K562 (cell line): ENCODE measurements at regions not wholly inside any gene's neighbourhood (a gene's known extent, or its start where the extent isn't known, plus 50 kb on each side); places are given as distances from the start of the nearest gene placed in this dataset.

Source experiments
- EP300 ChIP-seq: IDR thresholded peaks from 2 replicates; pipeline ENCODE4 v1.6.1; 2012; ENCODE audit warnings: low read length, improper control_type of control experiment
- HDAC8 ChIP-seq: fragments of 450-650 bp; IDR thresholded peaks from 2 replicates; pipeline ENCODE4 v1.6.1; 2016; ENCODE audit warnings: mild to moderate bottlenecking, missing genetic modification characterization, moderate library complexity, missing compliant biosample characterization
- KLF10 ChIP-seq: fragments of 250-450 bp; sonication (Bioruptor Pico); IDR thresholded peaks from 2 replicates; pipeline ENCODE4 v1.6.1; 2021; ENCODE audit warnings: matching md5 sums
- MTF1 ChIP-seq: fragments of 250-450 bp; sonication (Bioruptor Pico); IDR thresholded peaks from 2 replicates; pipeline ENCODE4 v1.9.0; 2021; ENCODE audit warnings: moderate library complexity, mild to moderate bottlenecking, inconsistent platforms, borderline replicate concordance
- NCOA1 ChIP-seq: fragments of 450-650 bp; IDR thresholded peaks from 2 replicates; pipeline ENCODE4 v1.6.1; 2016; ENCODE audit warnings: low read depth
- NFIC ChIP-seq: fragments of 450-650 bp; IDR thresholded peaks from 2 replicates; pipeline ENCODE4 v1.6.1; 2017; ENCODE audit warnings: mild to moderate bottlenecking, inconsistent platforms
- PBX2 ChIP-seq, 2 experiments: IDR thresholded peaks in 1 of 2; conservative IDR thresholded peaks in 1 of 2; 2 replicates each; pipeline ENCODE4 v1.6.1; 2016; ENCODE audit warnings: low read depth in 2 of 2, mild to moderate bottlenecking in 1 of 2, missing compliant biosample characterization in 1 of 2, missing genetic modification characterization in 1 of 2, moderate library complexity in 1 of 2
- POLR3G ChIP-seq: IDR thresholded peaks from 2 replicates; pipeline ENCODE4 v1.6.1; 2011; ENCODE audit not compliant: insufficient read length, insufficient replicate concordance; ENCODE audit errors: extremely low read depth
- RBM25 ChIP-seq: fragments of 200-400 bp; formaldehyde crosslinking; IDR thresholded peaks from 2 replicates; pipeline ENCODE4 v1.6.1; 2018; ENCODE audit warnings: low read length, low read depth, moderate library complexity; ENCODE audit not compliant: severe bottlenecking
- SOX6 ChIP-seq: fragments of 450-650 bp; IDR thresholded peaks from 2 replicates; pipeline ENCODE4 v1.6.1; 2014; ENCODE audit warnings: mild to moderate bottlenecking
- STAT6 ChIP-seq: sonication (generic); formaldehyde crosslinking; IDR thresholded peaks from 2 replicates; pipeline ENCODE4 v1.8.1; 2023; ENCODE audit warnings: mild to moderate bottlenecking, missing genetic modification reagents
- U2AF2 ChIP-seq: fragments of 200-400 bp; formaldehyde crosslinking; optimal IDR thresholded peaks from 2 replicates; pipeline ENCODE3; 2017; ENCODE audit warnings: low read depth, mild to moderate bottlenecking, low read length
- ZNF778 ChIP-seq: fragments of 450-650 bp; formaldehyde crosslinking; IDR thresholded peaks from 2 replicates; pipeline ENCODE4 v1.4.0; 2020; ENCODE audit warnings: mild to moderate bottlenecking, moderate library complexity

DNA sequence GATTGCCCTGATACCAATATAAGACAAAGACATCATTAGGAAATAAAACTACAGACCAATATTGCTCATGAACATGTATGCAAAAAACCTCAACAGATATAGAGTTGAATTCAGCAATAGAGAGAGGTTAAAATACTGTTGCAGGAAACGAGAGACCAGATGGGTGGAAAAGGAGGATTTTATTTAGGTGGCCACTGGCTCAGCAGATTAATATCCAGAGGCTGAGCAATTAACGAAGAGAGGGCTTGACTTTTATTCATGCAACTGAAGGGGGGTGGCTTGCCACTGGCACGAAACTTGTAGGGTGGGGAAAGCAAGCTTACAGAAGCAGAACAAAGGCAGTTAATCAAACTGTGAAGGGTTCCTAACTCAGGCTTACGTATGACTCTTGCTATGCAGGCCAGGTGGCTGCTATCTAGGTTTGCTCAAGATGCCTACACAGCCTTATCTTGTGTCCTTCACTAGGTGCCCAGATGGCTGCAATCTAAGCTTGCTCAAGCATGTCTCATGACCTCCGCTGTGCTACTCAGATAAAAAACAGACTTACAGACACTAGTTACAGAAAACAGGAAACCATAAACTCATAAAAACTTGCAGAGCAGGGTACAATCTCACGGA lies 126.4 kb downstream of the MMUT start (continued):
- TF ChIP-seq STAT6 (CRISPR knock-in tag) (no peak), ZNF778 (CRISPR knock-in tag) (no peak), EP300 (no peak), NCOA1 (no peak), MTF1 (CRISPR knock-in tag) (no peak), PBX2 (CRISPR knock-in tag; IDR thresholded peaks at IDR 0.05; ENCODE audit: low read depth) (no peak), PBX2 (tag; conservative IDR thresholded peaks at IDR 0.05; ENCODE audit: low read depth) (0 out of 2 replicates have a peak, but pooled peaks have one; percentile 17), HDAC8 (tag) (no peak), NFIC (peak; percentile 53), SOX6 (peak; percentile 45; the same call in 1 of the 2 replicates), KLF10 (no peak), RBM25 (no peak), U2AF2 (no peak), POLR3G (no peak)
- TF ChIP-seq, all 486 proteins: peak for 18
